SK-N-SH (cell line): ENCODE measurements at regions not wholly inside any gene's neighbourhood (a gene's known extent, or its start where the extent isn't known, plus 50 kb on each side); places are given as distances from the start of the nearest gene placed in this dataset.

Experiments used
- CTCF ChIP-seq: fragments of 200-600 bp; sonication (generic); IDR thresholded peaks from 2 replicates; pipeline ENCODE4 v1.6.1; 2017; ENCODE audit warnings: antibody characterized with exemption, mild to moderate bottlenecking, moderate library complexity
- GATA2 ChIP-seq: sonication (generic); formaldehyde crosslinking; IDR thresholded peaks from 2 replicates; pipeline ENCODE4 v1.5.0; 2020; ENCODE audit warnings: mild to moderate bottlenecking, missing genetic modification reagents
- JUND ChIP-seq: IDR thresholded peaks from 2 replicates; pipeline ENCODE4 v1.4.0; 2012
- POLR2AphosphoS5 ChIP-seq: IDR thresholded peaks from 2 replicates; pipeline ENCODE4 v1.6.1; 2012; ENCODE audit warnings: low read depth, low read length
- USF2 ChIP-seq: fragments of 150-350 bp; IDR thresholded peaks from 2 replicates; pipeline ENCODE4 v1.6.1; 2017; ENCODE audit warnings: antibody characterized with exemption, low read length, low read depth, borderline replicate concordance
- ZBTB33 ChIP-seq: IDR thresholded peaks from 2 replicates; pipeline ENCODE4 v1.4.0; 2012; ENCODE audit warnings: low read depth, borderline replicate concordance

DNA sequence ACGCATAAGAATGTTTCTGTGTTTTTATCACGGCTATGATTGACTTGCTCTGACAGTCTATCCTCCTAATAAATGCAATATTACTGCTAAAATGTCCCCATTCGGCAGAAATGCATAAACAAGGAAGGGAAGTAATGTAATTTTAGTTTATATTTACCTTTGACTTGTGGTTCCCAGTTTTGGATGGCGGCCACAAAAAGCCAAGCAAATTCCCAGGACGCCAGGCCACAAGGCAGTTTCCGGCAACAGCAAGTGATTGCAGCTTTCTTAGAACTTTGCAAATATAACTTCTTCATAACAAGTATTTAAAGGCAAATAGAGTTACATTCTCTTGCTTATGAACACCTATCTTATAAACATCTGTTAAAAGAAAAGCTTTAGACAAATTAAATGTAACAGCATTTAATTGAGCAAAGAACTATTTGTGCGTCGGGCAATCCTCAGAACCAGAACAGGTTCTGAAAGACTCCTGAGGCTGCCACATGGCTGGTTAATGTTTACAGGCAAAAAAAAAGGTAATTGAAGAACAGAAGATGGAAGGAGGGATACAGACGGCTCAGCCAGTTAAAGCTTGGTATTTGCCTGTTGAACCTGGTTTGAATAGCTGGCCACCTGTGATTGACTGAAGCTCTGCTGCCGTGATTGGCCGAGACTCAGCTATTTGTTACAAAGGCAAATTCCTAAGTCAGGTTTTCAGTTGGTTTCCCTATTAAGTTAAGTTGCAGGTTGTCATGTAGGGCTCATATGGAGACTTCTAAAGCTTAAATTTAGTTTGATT, 80.8 kb downstream of the C21orf91 start:
- TF ChIP-seq POLR2AphosphoS5 (no peak), CTCF (no peak), GATA2 (CRISPR knock-in tag) (no peak), USF2 (no peak), ZBTB33 (no peak), JUND (no peak)
